Effector memory CD4-positive, alpha-beta T cell (primary cell): ENCODE measurements at regions not wholly inside any gene's neighbourhood (a gene's known extent, or its start where the extent isn't known, plus 50 kb on each side); places are given as distances from the start of the nearest gene placed in this dataset.
"Not testable (repeated sequence)": the region's sequence is repeated elsewhere in the genome, so short reads cannot be mapped to it uniquely, and the experiment has no call there.

ENCODE experiments used
- DNase-seq, 3 donors: peaks; one replicate each; pipeline ENCODE4 v3.0.0-alpha.2; 2020
- H3K27ac ChIP-seq: 2 replicates; pipeline ENCODE4 v1.7.0; 2013; ENCODE audit warnings: mild to moderate bottlenecking, low read length, moderate library complexity; ENCODE audit not compliant: insufficient read depth, poor library complexity, severe bottlenecking
- H3K27me3 ChIP-seq: replicated peaks from 2 replicates; pipeline ENCODE4 v1.7.0; 2013; ENCODE audit warnings: mild to moderate bottlenecking, low read length; ENCODE audit not compliant: insufficient read depth, control insufficient read depth, poor library complexity, severe bottlenecking
- H3K36me3 ChIP-seq: 2 replicates; pipeline ENCODE4 v1.7.0; 2013; ENCODE audit warnings: mild to moderate bottlenecking, low read length, moderate library complexity; ENCODE audit not compliant: control insufficient read depth, insufficient read depth
- H3K4me1 ChIP-seq: 2 replicates; pipeline ENCODE4 v1.7.0; 2013; ENCODE audit warnings: low read length, mild to moderate bottlenecking; ENCODE audit not compliant: control insufficient read depth, insufficient read depth, poor library complexity, severe bottlenecking
- H3K4me3 ChIP-seq: 2 replicates; pipeline ENCODE4 v1.7.0; 2013; ENCODE audit warnings: low read length, low read depth, mild to moderate bottlenecking; ENCODE audit not compliant: insufficient read depth, poor library complexity, severe bottlenecking
- H3K9me3 ChIP-seq: 2 replicates; pipeline ENCODE4 v1.7.0; 2013; ENCODE audit warnings: mild to moderate bottlenecking, low read length, moderate library complexity; ENCODE audit not compliant: control insufficient read depth

GRCh38 chr7:113030489-113030888, 56.1 kb downstream of the GPR85 start:
- H3K4me3 ChIP-seq: no peak overlapping the region
- H3K27ac ChIP-seq: no peak overlapping the region
- no peaks in the 10 kb centered on the region for H3K36me3 ChIP-seq
- no peaks in the 10 kb centered on the region for H3K9me3 ChIP-seq
- H3K4me1 ChIP-seq: no peaks in the 10 kb centered on the region
- no peak for DNase-seq
- H3K27me3 ChIP-seq: no peaks in the 10 kb centered on the region

- no peak overlapping the region for H3K27ac ChIP-seq
- no peak for DNase-seq
- H3K4me1 ChIP-seq: no peaks in the 10 kb centered on the region
Measured at GRCh38 chr7:113026941-113027340, 59.7 kb downstream of the GPR85 start.

DNA sequence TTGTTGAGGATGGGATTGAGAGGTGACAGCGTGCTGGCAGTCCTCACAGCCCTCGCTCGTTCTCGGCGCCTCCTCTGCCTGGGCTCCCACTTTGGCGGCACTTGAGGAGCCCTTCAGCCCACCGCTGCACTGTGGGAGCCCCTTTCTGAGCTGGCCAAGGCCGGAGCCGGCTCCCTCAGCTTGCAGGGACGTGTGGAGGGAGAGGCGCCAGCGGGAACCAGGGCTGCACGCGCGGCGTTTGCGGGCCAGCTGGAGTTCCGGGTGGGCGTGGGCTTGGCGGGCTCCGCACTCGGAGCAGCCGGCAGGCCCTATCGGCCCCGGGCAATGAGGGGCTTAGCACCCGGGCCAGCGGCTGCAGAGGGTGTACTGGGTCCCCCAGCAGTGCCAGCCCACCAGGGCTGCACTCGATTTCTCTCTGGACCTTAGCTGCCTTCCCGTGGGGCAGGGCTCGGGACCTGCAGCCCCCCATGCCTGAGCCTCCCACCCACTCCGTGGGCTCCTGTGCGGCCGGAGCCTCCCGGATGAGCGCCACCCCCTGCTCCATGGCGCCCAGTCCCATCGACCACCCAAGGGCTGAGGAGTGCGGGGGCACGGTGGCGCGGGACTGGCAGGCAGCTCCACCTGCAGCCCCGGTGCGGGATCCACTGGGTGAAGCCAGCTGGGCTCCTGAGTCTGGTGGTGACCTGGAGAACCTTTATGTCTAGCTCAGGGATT, 69.3 kb downstream of the GPR85 start:
- not testable (repeated sequence) for H3K27ac ChIP-seq, H3K27me3 ChIP-seq, H3K36me3 ChIP-seq, DNase-seq, H3K9me3 ChIP-seq, H3K4me1 ChIP-seq, H3K4me3 ChIP-seq

More at GRCh38 chr7:113026941-113027340, 59.7 kb downstream of the GPR85 start:
- Histone ChIP-seq H3K27me3 (no peaks in the 10 kb centered on the region), H3K4me3 (no peak overlapping the region), H3K36me3 (no peaks in the 10 kb centered on the region), H3K9me3 (no peaks in the 10 kb centered on the region)

GRCh38 chr7:113015034-113015645, 71.5 kb downstream of the GPR85 start:
- Histone ChIP-seq H3K27ac (no peak overlapping the region), H3K4me3 (no peak overlapping the region), H3K4me1 (no peaks in the 10 kb centered on the region), H3K36me3 (no peaks in the 10 kb centered on the region), H3K9me3 (no peaks in the 10 kb centered on the region), H3K27me3 (no peaks in the 10 kb centered on the region)
- DNase-seq: no peak

- no peaks in the 10 kb centered on the region for H3K36me3 ChIP-seq
- no peak overlapping the region for H3K27ac ChIP-seq
- no peak for DNase-seq
- H3K27me3 ChIP-seq: no peaks in the 10 kb centered on the region
- H3K9me3 ChIP-seq: no peaks in the 10 kb centered on the region
- H3K4me1 ChIP-seq: no peaks in the 10 kb centered on the region
- H3K4me3 ChIP-seq: no peak overlapping the region
Measured at GRCh38 chr7:113013761-113014449, 72.7 kb downstream of the GPR85 start.

DNA sequence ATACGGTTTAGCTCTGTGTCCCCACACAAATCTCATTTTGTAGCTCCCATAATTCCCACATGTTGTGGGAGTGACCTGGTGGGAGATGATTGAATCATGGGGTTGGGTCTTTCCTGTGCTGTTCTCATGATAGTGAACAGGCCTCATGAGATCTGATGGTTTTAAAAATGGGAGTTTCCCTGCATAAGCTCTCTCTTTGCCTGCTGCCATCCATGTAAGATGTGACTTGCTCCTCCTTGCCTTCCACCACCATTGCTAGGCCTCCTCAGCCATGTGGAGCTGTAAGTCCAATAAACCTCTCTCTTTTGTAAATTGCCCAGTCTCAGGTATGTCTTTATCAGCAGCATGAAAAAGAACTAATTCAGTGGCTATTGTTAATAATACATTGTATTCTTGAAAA, 73.8 kb downstream of the GPR85 start:
- not testable (repeated sequence) for H3K4me3 ChIP-seq, DNase-seq, H3K36me3 ChIP-seq, H3K27me3 ChIP-seq, H3K9me3 ChIP-seq, H3K27ac ChIP-seq, H3K4me1 ChIP-seq

DNA sequence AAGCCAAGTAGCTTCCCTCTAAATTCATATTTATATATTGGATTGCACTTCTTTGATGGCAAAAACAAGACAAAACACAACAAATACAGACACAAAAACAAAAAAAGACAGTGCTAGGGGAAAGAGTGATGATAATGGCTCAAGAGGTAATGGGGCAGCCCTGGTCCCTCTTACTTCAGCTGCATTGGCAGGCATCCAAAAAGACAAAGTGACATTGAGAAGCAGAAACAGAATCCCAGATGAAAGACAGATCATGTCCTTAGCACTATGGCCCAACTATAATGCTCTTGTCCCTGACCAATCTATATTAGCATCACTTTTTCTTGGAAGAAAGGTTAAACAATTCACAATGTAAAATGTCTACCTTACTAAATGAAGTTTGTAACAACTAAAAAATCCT, 76.2 kb downstream of the GPR85 start:
- no peak for DNase-seq
- Histone ChIP-seq H3K36me3 (no peaks in the 10 kb centered on the region), H3K27ac (no peak overlapping the region), H3K4me3 (no peak overlapping the region), H3K9me3 (no peaks in the 10 kb centered on the region), H3K27me3 (no peaks in the 10 kb centered on the region), H3K4me1 (no peaks in the 10 kb centered on the region)

DNA sequence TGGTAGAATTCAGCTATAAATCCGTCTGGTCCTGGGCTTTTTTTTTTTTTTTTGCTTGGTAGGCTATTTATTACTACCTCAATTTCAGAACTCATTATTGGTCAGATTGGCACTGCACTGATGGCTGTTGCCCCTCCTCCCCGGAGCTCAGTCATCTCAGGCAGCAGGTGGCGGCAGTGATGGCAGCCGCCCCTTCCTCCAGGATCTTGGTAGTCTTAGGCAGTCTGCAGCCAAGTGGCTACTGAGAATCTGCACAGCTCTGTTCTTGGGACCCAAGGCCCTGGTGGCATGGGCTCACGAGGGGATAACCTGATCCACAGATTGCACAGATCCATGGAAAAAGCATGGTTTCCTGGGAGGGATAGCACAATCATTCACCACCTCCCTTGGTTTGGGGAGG, 77.9 kb downstream of the GPR85 start:
- DNase-seq: no peak
- no peaks in the 10 kb centered on the region for H3K27me3 ChIP-seq
- no peaks in the 10 kb centered on the region for H3K36me3 ChIP-seq
- no peaks in the 10 kb centered on the region for H3K4me1 ChIP-seq
- H3K9me3 ChIP-seq: no peaks in the 10 kb centered on the region
- H3K4me3 ChIP-seq: no peak overlapping the region
- H3K27ac ChIP-seq: no peak overlapping the region

DNA sequence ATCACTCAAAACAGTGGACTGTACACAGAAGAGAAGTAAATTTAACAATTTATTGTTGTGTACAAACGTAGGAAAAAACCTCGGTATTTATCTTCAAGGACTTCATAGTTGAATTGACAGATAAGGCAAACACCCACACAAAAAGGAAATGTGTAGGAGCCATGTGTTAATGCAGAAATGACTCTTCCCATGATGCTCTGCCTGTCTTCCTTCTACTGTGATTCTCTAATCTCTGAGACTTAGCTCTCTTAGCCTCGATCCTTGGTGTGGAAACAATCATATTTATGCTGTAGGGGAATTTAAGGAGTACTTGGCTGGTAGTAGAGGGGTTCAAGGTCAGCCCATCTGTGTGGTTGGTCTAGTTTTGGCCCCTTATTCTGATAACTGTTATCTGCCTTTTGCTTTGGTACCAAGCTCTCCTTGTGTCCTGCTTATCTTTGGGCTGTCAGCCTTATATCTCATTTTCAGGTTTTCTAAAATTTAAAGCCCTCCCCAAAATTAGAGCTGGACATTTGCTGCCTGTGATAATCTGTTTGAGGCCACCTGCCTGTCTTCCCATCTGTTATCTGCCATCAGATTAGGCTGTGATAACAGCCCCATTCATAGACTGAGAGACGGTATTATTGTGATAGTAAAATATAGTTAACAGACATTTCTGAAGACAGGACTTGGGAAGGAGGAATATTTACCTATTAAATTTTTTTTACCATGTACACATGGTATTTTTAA, 81.7 kb downstream of the GPR85 start:
- Histone ChIP-seq H3K4me1 (no peaks in the 10 kb centered on the region), H3K27me3 (no peaks in the 10 kb centered on the region), H3K4me3 (no peak overlapping the region), H3K27ac (no peak overlapping the region), H3K9me3 (no peaks in the 10 kb centered on the region), H3K36me3 (no peaks in the 10 kb centered on the region)
- DNase-seq: no peak
